ENCODE measurements at regions not wholly inside any gene's neighbourhood (a gene's known extent, or its start where the extent isn't known, plus 50 kb on each side); places are given as distances from the start of the nearest gene placed in this dataset.

GRCh38 chr15:70523192-70523591 lies 240.2 kb downstream of the UACA start:
- Mint-ChIP-seq H3K27ac (no peak overlapping the region), H3K27me3 (peaks cover 51% of the 10 kb centered on the region), H3K36me3 (ENCODE audit: insufficient read depth) (no peaks in the 10 kb centered on the region), H3K9me3 (ENCODE audit: low read depth) (peaks cover 2% of the 10 kb centered on the region), H3K4me1 (ENCODE audit: low read depth) (no peaks in the 10 kb centered on the region), H3K4me3 (ENCODE audit: low read depth) (no peak overlapping the region)
- DNase-seq (ENCODE audit: low spot score, unreplicated experiment): no peak
- TF ChIP-seq, protein P1, sequence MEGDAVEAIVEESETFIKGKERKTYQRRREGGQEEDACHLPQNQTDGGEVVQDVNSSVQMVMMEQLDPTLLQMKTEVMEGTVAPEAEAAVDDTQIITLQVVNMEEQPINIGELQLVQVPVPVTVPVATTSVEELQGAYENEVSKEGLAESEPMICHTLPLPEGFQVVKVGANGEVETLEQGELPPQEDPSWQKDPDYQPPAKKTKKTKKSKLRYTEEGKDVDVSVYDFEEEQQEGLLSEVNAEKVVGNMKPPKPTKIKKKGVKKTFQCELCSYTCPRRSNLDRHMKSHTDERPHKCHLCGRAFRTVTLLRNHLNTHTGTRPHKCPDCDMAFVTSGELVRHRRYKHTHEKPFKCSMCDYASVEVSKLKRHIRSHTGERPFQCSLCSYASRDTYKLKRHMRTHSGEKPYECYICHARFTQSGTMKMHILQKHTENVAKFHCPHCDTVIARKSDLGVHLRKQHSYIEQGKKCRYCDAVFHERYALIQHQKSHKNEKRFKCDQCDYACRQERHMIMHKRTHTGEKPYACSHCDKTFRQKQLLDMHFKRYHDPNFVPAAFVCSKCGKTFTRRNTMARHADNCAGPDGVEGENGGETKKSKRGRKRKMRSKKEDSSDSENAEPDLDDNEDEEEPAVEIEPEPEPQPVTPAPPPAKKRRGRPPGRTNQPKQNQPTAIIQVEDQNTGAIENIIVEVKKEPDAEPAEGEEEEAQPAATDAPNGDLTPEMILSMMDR (IDR thresholded peaks at IDR 0.05; ENCODE audit: unreplicated experiment): no peak

DNA sequence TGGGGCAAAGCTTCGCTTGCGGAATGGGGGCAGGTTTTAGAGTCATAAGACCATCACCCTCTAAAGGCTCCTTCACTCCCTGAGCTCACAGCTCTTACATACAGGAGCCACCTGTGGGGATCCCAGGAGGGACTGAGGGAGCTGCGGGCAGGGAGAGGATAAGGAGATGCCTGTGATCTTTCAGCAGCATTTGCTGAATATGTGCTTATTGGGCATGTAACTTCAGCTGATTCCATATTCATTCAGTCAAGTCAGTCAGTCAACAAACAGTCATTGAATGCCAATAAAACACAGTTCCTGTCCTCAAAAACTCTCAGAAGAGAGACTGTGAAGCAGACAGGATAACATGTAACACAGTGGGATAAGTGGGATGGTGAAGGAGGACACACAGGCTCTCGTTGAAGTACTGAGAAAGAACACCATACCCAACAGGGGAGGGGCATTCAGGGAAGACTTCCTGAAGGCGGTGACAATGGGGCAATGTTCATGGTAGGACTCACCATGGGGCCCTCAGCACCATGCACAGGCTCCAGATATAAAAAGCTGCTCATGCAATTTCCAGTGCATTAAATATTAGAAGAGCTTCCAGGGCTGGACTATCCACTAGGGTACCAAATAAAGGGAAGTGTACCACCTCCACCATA lies 240.9 kb downstream of the UACA start:
- Mint-ChIP-seq H3K4me1 (ENCODE audit: low read depth) (no peaks in the 10 kb centered on the region), H3K36me3 (ENCODE audit: insufficient read depth) (no peaks in the 10 kb centered on the region), H3K9me3 (ENCODE audit: low read depth) (no peaks in the 10 kb centered on the region), H3K27ac (no peak overlapping the region), H3K27me3 (peaks cover 53% of the 10 kb centered on the region), H3K4me3 (ENCODE audit: low read depth) (no peak overlapping the region)
- TF ChIP-seq, protein P1 (IDR thresholded peaks at IDR 0.05; ENCODE audit: unreplicated experiment): no peak
- DNase-seq (ENCODE audit: low spot score, unreplicated experiment): no peak

- TF ChIP-seq, protein P1 (IDR thresholded peaks at IDR 0.05; ENCODE audit: unreplicated experiment): no peak
- no peaks in the 10 kb centered on the region for H3K4me1 Mint-ChIP-seq (ENCODE audit: low read depth)
- peaks cover 55% of the 10 kb centered on the region for H3K27me3 Mint-ChIP-seq
Measured at GRCh38 chr15:70521576-70522322, 241.6 kb downstream of the UACA start.

GRCh38 chr15:70519616-70520015 lies 243.7 kb downstream of the UACA start:
- no peak for DNase-seq (ENCODE audit: low spot score, unreplicated experiment)
- Mint-ChIP-seq H3K4me1 (ENCODE audit: low read depth) (no peaks in the 10 kb centered on the region), H3K36me3 (ENCODE audit: insufficient read depth) (no peaks in the 10 kb centered on the region), H3K27ac (no peak overlapping the region), H3K4me3 (ENCODE audit: low read depth) (no peak overlapping the region), H3K27me3 (peaks cover 43% of the 10 kb centered on the region), H3K9me3 (ENCODE audit: low read depth) (no peaks in the 10 kb centered on the region)
- TF ChIP-seq, protein P1 (IDR thresholded peaks at IDR 0.05; ENCODE audit: unreplicated experiment): no peak

More at GRCh38 chr15:70521576-70522322, 241.6 kb downstream of the UACA start:
- Mint-ChIP-seq H3K4me3 (ENCODE audit: low read depth) (no peak overlapping the region), H3K36me3 (ENCODE audit: insufficient read depth) (no peaks in the 10 kb centered on the region), H3K9me3 (ENCODE audit: low read depth) (no peaks in the 10 kb centered on the region), H3K27ac (no peak overlapping the region)
- no peak for DNase-seq (ENCODE audit: low spot score, unreplicated experiment)

DNA sequence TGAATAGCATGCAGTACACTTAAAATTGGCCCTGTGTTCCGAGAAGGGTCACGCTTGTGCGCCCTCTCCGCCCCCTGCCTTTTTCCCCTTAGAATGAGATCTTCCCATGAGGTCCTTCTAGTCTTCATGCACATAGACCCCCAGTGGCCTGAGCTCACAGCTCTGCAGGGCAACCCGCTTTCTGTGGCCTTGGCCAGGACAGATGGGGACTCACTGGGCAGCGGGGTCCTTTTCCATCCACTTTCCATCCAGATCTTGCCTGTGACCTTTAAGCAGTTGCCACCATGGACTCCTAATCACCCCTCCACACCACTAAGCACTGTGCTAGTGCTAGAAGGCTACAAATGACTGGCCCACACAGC lies 244.4 kb downstream of the UACA start:
- no peaks in the 10 kb centered on the region for H3K9me3 Mint-ChIP-seq (ENCODE audit: low read depth)
- no peak overlapping the region for H3K27ac Mint-ChIP-seq
- no peaks in the 10 kb centered on the region for H3K4me1 Mint-ChIP-seq (ENCODE audit: low read depth)
- no peaks in the 10 kb centered on the region for H3K36me3 Mint-ChIP-seq (ENCODE audit: insufficient read depth)
- TF ChIP-seq, protein P1 (IDR thresholded peaks at IDR 0.05; ENCODE audit: unreplicated experiment): no peak
- no peak for DNase-seq (ENCODE audit: low spot score, unreplicated experiment)
- H3K27me3 Mint-ChIP-seq: peaks cover 47% of the 10 kb centered on the region
- no peak overlapping the region for H3K4me3 Mint-ChIP-seq (ENCODE audit: low read depth)

Measured in progenitor cell of endocrine pancreas (in vitro differentiated cells).